ENCODE measurements at regions not wholly inside any gene's neighbourhood (a gene's known extent, or its start where the extent isn't known, plus 50 kb on each side); places are given as distances from the start of the nearest gene placed in this dataset.
"Not testable (repeated sequence)": the region's sequence is repeated elsewhere in the genome, so short reads cannot be mapped to it uniquely, and the experiment has no call there.

- DNase-seq, result no peak
Observed at GRCh38 chr1:232380131-232380530, 249.8 kb downstream of the SIPA1L2 start.

- no peak for DNase-seq
Observed at GRCh38 chr1:232379063-232379434, 250.9 kb downstream of the SIPA1L2 start.

- no peak for DNase-seq
Observed at GRCh38 chr1:232378266-232379062, 251.5 kb downstream of the SIPA1L2 start.

GRCh38 chr1:232377494-232377770 is 252.5 kb downstream of the SIPA1L2 start:
- peak; percentile 54 for DNase-seq

GRCh38 chr1:232376632-232377493 is 253.1 kb downstream of the SIPA1L2 start:
- no peak for DNase-seq

- DNase-seq, result no peak
Observed at GRCh38 chr1:232372841-232373440, 257.0 kb downstream of the SIPA1L2 start.

GRCh38 chr1:232372431-232372830 is 257.5 kb downstream of the SIPA1L2 start:
- DNase-seq, result no peak

- DNase-seq, result peak; percentile 44
Observed at GRCh38 chr1:232369451-232370296, 260.3 kb downstream of the SIPA1L2 start.

GRCh38 chr1:232368821-232369321 is 261.1 kb downstream of the SIPA1L2 start:
- DNase-seq, result no peak

GRCh38 chr1:232367293-232367692 is 262.6 kb downstream of the SIPA1L2 start:
- no peak for DNase-seq

GRCh38 chr1:232364654-232365382 is 265.1 kb downstream of the SIPA1L2 start:
- no peak for DNase-seq

- DNase-seq, result no peak
Observed at GRCh38 chr1:232363008-232363407, 266.9 kb downstream of the SIPA1L2 start.

- no peak for DNase-seq
Observed at GRCh38 chr1:232357416-232357815, 272.5 kb downstream of the SIPA1L2 start.

- no peak for DNase-seq
Observed at GRCh38 chr1:232355162-232356006, 274.5 kb downstream of the SIPA1L2 start.

- DNase-seq, result no peak
Observed at GRCh38 chr1:232353001-232353400, 276.9 kb downstream of the SIPA1L2 start.

GRCh38 chr1:232352366-232352765 is 277.6 kb downstream of the SIPA1L2 start:
- no peak for DNase-seq

GRCh38 chr1:232351335-232351734 is 278.6 kb downstream of the SIPA1L2 start:
- DNase-seq, result no peak

GRCh38 chr1:232346844-232347243 is 283.1 kb downstream of the SIPA1L2 start:
- DNase-seq, result no peak

- peak; percentile 44 for DNase-seq
Observed at GRCh38 chr1:232344791-232345399, 285.0 kb downstream of the SIPA1L2 start.

GRCh38 chr1:232344186-232344585 is 285.7 kb downstream of the SIPA1L2 start:
- DNase-seq, result not testable (repeated sequence)
